ENCODE measurements at regions not wholly inside any gene's neighbourhood (a gene's known extent, or its start where the extent isn't known, plus 50 kb on each side); places are given as distances from the start of the nearest gene placed in this dataset.

- intact Hi-C loops (cut with DNase I) = loop anchor here (10.0 kb wide), 1 partner anchor 151 kb away; no protein-coding TSS in a partner anchor
- no peak for DNase-seq
- WGBS, 2 donors = 84 to 86% methylated on average over 16 of the region's 16 CpGs
- Histone ChIP-seq H3K9me3 (no peaks in the 10 kb centered on the region), H3K27ac (no peak overlapping the region), H3K4me1 (peaks cover 0 to 3% (median 2%) of the 10 kb centered on the region in 4 donors), H3K36me3 (no peaks in the 10 kb centered on the region), H3K4me3 (no peak overlapping the region), H3K27me3 (no peaks in the 10 kb centered on the region)
- TF ChIP-seq POLR2AphosphoS5 (IDR thresholded peaks at IDR 0.05) (peak in 1 of 4 donors; percentile 54), CTCF (IDR thresholded peaks at IDR 0.05) (no peak), POLR2A (IDR thresholded peaks at IDR 0.05) (no peak)
Measured at GRCh38 chr6:11323666-11324452, 91.4 kb upstream of the NEDD9 start.

GRCh38 chr6:11322252-11322885, 89.9 kb upstream of the NEDD9 start:
- TF ChIP-seq POLR2A (IDR thresholded peaks at IDR 0.05) (no peak), EP300 (IDR thresholded peaks at IDR 0.05) (no peak), POLR2AphosphoS5 (IDR thresholded peaks at IDR 0.05) (no peak), CTCF (IDR thresholded peaks at IDR 0.05) (no peak)
- no peak for DNase-seq
- Histone ChIP-seq H3K36me3 (no peaks in the 10 kb centered on the region), H3K4me1 (peaks cover 0 to 17% (median 14%) of the 10 kb centered on the region in 4 donors), H3K4me3 (no peak overlapping the region), H3K27ac (no peak overlapping the region), H3K9me3 (no peaks in the 10 kb centered on the region), H3K27me3 (no peaks in the 10 kb centered on the region)
- intact Hi-C loops (cut with DNase I) = loop anchor here (10.0 kb wide), 1 partner anchor 152 kb away; no protein-coding TSS in a partner anchor
- WGBS, 2 donors = 65 to 73% methylated on average over 8 of the region's 8 CpGs

GRCh38 chr6:11320914-11321597, 88.6 kb upstream of the NEDD9 start:
- no peak overlapping the region for H3K27ac ChIP-seq
- no peaks in the 10 kb centered on the region for H3K27me3 ChIP-seq
- H3K36me3 ChIP-seq = no peaks in the 10 kb centered on the region
- no peak for DNase-seq
- H3K9me3 ChIP-seq = no peaks in the 10 kb centered on the region
- H3K4me3 ChIP-seq = no peak overlapping the region
- intact Hi-C loops (cut with DNase I) = loop anchor here (10.0 kb wide), 1 partner anchor 154 kb away; no protein-coding TSS in a partner anchor
- WGBS, 2 donors = 84 to 97% methylated on average over 9 of the region's 9 CpGs
- TF ChIP-seq POLR2A (IDR thresholded peaks at IDR 0.05) (no peak), POLR2AphosphoS5 (IDR thresholded peaks at IDR 0.05) (no peak), CTCF (IDR thresholded peaks at IDR 0.05) (no peak), EP300 (IDR thresholded peaks at IDR 0.05) (no peak)
- H3K4me1 ChIP-seq = peaks cover 0 to 28% (median 14%) of the 10 kb centered on the region in 4 donors

- H3K27me3 ChIP-seq = no peaks in the 10 kb centered on the region
- peaks cover 0 to 32% (median 14%) of the 10 kb centered on the region in 4 donors for H3K4me1 ChIP-seq
- no peak overlapping the region for H3K4me3 ChIP-seq
- intact Hi-C loops (cut with DNase I) = no loop called here
- DNase-seq = no peak
- H3K36me3 ChIP-seq = no peaks in the 10 kb centered on the region
- peak overlapping the region; percentile 59 to 81 (median 67) for H3K27ac ChIP-seq
- no peaks in the 10 kb centered on the region for H3K9me3 ChIP-seq
- 73 to 76% methylated on average over 9 of the region's 9 CpGs for WGBS, 2 donors
- TF ChIP-seq POLR2AphosphoS5 (IDR thresholded peaks at IDR 0.05) = no peak
- TF ChIP-seq CTCF (IDR thresholded peaks at IDR 0.05) = no peak
- TF ChIP-seq POLR2A (IDR thresholded peaks at IDR 0.05) = no peak
- no peak for TF ChIP-seq EP300 (IDR thresholded peaks at IDR 0.05)
Measured at GRCh38 chr6:11318835-11319813, 86.7 kb upstream of the NEDD9 start.
